HG03175 (cell line): ENCODE measurements at regions not wholly inside any gene's neighbourhood (a gene's known extent, or its start where the extent isn't known, plus 50 kb on each side); places are given as distances from the start of the nearest gene placed in this dataset.
"Not testable (repeated sequence)": the region's sequence is repeated elsewhere in the genome, so short reads cannot be mapped to it uniquely, and the experiment has no call there.

ENCODE experiments used
- ATAC-seq: cut with Tn5 transposase; IDR thresholded peaks from one replicate; pipeline ENCODE4 v1.9.1; 2021; ENCODE audit warnings: mild to moderate bottlenecking, moderate library complexity; ENCODE audit not compliant: unreplicated experiment

DNA sequence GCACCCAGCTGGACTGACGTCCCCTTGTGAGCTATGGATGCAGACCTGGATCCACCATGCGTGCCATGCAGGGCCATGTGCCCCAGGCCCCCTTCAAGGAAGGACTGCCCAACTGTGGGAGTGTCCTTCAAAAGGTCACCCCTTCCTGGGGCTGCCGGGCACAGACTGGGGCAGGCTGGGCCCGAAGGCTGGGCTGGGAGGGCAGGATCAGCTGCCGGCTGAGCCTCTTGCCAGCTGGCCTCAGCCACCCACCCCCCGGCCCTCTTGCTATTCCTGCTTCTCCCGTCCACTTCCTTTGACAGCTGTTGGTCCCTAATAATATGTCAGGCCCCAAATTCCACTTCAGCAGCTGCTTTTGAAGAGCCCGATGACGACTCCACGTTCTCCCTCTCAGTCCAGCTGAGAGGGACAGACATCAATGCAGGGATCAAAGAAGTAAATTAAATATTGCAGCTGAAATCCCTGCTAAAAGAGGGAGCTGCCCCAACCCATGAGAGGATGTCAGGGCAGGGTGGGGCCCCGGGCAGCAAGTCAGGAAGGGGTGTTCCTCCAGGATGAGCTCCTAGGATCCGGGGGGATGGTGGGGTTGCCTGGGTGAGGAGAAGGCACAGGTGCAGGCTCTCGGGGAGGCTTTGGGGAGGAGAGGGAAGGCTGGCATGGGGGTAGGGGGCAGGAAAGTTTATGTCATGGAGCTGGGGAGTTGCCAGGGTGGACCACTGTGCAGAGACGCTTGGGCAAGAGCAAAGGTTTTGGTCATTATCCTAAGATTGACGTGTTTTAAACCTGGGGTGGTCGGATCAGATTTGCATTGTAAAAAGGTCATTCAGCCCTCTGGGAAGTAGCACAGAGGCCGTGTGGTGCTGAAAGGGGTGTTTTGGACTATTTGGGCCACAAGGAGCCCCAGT, 185.0 kb downstream of the ANKRD60 start:
- ATAC-seq = no peak

GRCh38 chr20:58042591-58042990, 185.9 kb downstream of the ANKRD60 start:
- ATAC-seq = no peak

GRCh38 chr20:58040447-58041290, 187.8 kb downstream of the ANKRD60 start:
- ATAC-seq = no peak

- no peak for ATAC-seq
These were observed 189.0 kb downstream of the ANKRD60 start for GRCh38 chr20:58039274-58040092.

DNA sequence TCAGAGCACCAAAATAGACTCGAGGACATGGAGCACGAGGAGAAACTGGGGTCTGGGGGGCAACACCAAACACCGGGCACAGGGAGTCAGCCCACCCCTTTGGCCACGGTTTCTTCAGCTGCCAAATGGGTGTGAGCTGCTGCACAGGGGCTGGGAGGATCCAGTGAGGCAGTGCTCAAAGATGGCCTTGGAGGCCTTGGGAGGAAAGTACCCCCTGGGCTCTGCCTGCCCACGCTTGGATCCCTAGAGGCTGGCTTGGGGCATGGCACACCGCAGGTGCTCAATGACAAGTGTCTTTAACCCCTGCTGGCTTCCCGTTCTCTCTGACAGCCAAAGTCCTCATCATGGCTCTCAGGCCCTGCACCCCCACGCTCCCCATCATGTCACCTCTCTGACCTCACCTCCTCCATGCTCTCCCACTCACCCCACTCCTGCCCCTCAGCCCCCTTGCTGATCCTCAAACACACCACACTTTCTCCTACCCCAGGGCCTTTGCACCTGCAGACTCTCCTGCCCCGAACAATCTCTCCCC, 190.3 kb downstream of the ANKRD60 start:
- ATAC-seq = no peak

DNA sequence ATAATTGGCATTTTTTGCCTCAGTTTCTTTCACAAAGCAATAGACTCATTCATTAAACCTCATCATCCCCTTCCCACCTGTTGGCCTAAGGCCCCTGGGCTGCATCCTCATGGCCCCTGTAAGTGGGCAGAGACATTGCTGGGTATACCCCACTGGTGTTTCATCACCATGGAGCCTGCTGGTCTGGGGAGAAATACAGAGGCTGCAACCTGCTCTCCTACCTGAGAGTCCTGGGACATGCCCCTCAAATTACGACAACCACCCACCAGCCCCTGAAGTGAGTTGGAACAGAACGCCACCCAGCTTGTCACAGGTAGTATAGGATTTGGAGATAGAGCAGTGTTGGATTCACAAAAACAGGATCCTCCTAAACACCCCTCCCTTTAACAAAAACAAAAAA, 190.8 kb downstream of the ANKRD60 start:
- ATAC-seq = no peak

- ATAC-seq = no peak
These were observed 195.4 kb downstream of the ANKRD60 start for GRCh38 chr20:58033026-58033536.

DNA sequence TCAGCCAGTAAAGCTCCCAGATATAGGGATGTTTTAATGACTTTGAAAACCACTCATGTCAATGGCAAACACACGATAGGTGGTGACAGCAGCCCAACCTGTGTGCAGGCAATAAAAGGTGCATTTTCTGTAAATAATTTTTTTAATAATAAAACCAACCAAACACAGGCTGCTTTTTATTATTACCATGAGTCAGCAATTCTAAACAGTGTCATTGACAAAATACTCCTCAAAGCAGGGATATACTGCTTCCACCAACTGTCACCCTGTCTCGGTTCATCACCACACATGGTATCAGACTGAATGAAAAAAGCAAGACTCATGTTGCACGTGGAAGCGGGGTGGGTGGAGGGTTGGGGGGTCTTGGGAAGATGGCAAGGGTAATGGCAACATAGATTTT, 195.9 kb downstream of the ANKRD60 start:
- ATAC-seq = no peak

- not testable (repeated sequence) for ATAC-seq
These were observed 197.1 kb downstream of the ANKRD60 start for GRCh38 chr20:58031350-58031749.

- ATAC-seq = no peak
These were observed 200.3 kb downstream of the ANKRD60 start for GRCh38 chr20:58028123-58028522.

DNA sequence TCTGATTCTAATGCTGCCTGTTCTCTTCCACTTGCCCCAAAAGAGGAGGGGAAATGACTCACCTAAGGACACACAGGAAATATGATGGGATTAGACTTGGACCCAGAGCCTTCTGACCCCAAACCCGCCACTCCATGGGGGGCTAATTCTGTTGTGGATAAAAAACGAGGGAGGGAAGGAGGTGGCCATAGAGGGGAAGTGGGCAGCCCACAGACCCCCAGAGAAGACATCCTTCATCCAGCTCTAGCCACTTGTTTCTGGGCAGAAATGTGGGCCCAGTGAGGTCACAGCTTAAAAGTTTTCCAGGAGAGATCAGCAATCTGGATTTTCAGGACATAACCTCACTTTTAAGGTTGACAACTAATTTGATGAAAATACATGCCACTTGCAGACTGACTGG, 202.1 kb downstream of the ANKRD60 start:
- no peak for ATAC-seq

GRCh38 chr20:58025233-58025632, 203.2 kb downstream of the ANKRD60 start:
- no peak for ATAC-seq

DNA sequence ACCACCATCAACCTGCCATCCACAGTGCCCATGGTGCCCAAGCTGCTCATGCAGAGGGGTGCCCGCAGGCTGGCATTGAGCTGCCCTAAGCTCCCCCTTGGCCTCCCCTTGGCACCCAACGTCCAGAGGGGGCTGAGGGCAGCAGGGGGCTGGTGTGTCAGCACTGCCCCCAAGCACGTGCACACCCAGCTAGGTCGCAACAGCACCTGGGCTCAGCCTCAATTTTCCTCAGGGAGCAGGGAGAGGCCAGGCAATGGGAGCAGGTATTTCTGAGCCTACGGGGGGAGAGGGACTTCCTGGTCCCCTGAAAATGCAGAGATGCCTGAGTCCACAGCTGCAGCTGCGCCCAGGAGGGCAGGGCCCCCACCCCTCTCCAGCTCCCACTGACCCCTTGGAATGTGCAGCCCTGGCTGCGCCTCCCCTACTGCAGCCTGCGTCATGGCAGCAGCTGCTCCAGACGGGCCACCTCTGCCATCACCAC, 204.2 kb downstream of the ANKRD60 start:
- no peak for ATAC-seq

DNA sequence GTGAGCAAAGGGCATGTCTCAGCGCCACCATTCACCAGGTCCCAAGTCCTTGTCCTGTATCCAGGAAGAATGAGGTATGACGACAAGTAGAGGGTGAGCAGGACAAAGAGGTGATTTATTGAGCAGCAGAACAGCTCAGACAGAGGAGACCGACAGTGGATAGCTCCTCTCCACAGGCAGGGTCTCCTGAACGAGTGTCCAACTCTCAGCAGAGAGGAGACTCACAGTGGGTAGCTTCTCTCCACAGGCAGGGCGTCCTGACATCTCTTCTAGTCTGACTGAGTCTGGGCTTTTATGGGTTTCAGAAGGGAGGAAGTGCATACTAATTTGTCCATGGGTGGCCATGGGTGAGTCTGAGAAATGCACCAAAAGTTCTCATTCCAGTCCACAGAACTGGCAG, 204.7 kb downstream of the ANKRD60 start:
- ATAC-seq = no peak

GRCh38 chr20:58023346-58023745, 205.1 kb downstream of the ANKRD60 start:
- ATAC-seq = no peak

- no peak for ATAC-seq
These were observed 205.7 kb downstream of the ANKRD60 start for GRCh38 chr20:58022711-58023110.

- ATAC-seq = no peak
These were observed 207.0 kb downstream of the ANKRD60 start for GRCh38 chr20:58021481-58021880.

- no peak for ATAC-seq
These were observed 207.6 kb downstream of the ANKRD60 start for GRCh38 chr20:58020656-58021454.

DNA sequence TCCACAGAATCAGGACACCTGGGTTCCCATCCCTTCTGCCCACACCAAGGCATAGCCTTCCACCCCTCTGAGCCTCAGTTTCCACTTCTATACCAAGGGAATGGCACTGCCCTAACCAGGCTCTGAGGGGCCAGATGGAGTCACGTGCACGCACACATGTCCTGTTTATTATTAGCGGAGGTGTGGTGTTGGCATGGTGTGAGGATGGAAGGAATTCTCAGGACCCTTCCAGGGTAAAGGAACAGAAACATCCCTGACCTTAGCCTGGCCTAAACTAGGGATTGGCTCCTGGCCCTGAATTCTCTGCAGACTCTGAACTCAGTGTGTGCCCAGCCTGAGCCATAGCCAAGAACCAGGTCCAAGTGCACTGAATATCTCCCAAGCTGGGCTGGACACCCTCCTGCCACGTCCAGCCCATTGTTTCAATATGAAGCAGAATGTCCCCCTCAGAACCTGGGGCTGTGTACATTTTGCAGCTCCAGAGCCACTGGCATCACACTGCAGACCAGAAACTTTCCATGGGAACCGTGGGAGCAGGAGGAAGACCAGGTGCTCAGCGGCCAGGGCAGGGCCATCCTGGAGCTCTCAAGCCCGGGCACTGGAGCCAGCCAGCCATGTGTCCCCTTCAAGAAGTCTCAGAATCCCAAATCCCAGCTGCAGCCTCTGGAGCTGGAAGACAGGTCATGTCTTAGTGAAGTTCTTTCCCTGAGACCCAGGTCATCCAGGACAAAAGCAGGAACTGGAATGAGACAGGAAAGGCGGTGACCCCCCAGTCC, 208.4 kb downstream of the ANKRD60 start:
- no peak for ATAC-seq
